DMS79 (cell line): ENCODE measurements at regions not wholly inside any gene's neighbourhood (a gene's known extent, or its start where the extent isn't known, plus 50 kb on each side); places are given as distances from the start of the nearest gene placed in this dataset.

Source experiments
- DNase-seq: peaks from one replicate; lab custom pipeline; 2025; lab: John Stamatoyannopoulos, UW

- no peak for DNase-seq
Measured at GRCh38 chr6:14968056-14968637, 277.7 kb upstream of the JARID2 start.

DNA sequence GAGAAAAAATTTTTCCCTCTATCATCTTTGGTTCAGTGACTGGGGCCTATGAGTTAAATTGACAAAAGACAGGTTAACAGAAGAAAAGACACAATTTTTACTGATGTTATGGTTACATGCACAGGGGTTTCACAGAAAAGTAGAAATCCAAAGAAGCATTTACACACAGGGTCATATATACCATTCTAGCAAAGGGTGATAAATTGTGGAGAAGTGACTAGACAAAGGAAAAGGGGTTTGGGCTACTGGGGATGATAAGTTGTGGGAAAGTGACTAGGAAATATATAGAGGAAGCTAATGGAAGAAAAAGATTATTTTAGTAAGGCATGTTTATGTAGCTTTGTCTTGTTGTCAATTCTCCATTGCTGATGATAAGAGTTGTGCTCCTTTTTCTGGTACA is 276.7 kb upstream of the JARID2 start:
- DNase-seq: no peak

- no peak for DNase-seq
Measured at GRCh38 chr6:14972379-14973067, 273.3 kb upstream of the JARID2 start.

DNA sequence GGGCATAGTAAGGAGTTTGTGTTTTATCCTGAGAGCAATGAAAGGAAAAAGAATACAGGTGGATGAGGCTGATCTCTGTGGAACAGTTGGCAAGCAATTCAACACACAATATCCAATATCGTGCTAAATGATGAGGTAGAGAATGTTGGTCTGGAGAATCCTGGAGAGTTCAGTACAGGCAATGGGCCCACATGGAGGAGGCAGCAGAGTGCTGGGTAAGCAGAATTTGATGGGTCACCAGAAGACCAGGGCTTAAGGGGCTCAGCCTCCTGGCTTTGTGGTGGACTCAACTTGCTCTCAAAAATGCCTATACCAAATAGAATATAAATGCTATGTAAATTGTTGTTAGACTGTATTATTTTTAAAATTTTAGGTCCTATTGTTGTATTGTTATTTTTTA is 271.5 kb upstream of the JARID2 start:
- no peak for DNase-seq

DNA sequence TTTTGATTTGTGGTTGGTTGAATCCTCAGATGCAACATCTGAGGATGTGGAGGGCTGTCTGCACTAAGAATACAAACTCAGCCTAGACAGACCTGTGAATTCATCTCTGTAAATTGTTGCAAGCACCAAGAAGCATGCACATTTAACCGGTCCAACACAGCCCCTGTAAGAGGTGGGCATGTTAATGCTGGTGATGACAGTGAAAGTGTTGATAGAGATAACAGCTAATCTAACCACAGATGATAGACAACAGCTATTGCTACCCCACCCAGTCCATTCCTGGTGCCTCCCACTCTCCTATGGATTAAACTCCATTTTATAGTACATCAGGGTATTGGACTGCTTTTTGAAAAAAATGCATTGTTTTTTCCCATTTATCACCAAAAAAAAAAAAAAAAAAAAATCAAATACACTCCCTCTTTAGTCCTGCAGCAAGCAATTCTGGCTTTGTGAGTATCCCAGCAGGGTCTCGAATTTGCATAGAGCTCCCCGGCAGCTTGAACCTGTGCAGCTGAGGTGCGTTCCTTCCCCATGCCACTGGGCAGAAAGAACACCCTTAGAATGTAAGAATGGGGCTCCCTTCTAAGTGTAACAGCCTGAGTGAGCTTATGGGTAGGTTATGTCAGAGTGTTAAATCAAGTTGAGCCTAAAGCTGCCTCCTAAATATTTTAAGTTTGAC is 270.9 kb upstream of the JARID2 start:
- no peak for DNase-seq

DNA sequence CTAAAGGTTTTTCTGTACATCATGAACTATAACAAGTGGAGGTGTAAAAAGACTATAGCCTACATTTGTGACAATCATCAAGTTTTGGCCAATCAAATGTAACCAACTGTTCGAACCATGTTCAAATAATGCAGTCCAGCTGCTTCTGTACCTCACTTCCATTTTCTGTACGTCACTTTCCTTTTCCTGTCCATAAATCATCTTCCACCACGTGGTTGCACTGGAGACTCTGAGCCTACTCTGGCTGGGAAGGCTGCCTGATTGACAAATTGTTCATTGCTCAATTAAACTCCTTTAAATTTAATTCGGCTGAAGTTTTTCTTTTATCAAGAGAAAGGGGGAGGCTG is 270.4 kb upstream of the JARID2 start:
- DNase-seq: no peak

GRCh38 chr6:14977747-14978382 is 268.0 kb upstream of the JARID2 start:
- DNase-seq: no peak

GRCh38 chr6:14981960-14982359 is 263.9 kb upstream of the JARID2 start:
- no peak for DNase-seq

- no peak for DNase-seq
Measured at GRCh38 chr6:14983599-14984518, 262.0 kb upstream of the JARID2 start.

- DNase-seq: peak; percentile 29
Measured at GRCh38 chr6:14984519-14984853, 261.4 kb upstream of the JARID2 start.

DNA sequence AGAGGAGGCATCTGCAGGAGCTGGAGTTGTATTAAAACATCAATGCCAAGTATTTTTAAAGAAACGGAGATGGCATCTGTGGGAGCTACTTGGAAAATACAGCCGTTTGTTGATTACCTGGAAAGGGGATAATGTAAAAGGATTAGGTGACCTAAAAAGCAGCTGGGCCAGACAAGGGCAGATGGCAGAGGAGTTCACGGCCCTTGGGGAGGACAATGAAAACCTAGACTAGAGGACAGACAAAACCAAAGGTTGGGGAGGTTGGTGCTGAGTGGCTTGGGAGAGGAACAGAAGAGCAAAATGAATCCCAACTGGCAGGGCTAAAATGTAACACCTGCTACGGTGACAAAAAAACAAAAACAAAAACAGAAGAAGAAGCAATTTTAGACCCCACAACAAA is 260.5 kb upstream of the JARID2 start:
- DNase-seq: no peak

DNA sequence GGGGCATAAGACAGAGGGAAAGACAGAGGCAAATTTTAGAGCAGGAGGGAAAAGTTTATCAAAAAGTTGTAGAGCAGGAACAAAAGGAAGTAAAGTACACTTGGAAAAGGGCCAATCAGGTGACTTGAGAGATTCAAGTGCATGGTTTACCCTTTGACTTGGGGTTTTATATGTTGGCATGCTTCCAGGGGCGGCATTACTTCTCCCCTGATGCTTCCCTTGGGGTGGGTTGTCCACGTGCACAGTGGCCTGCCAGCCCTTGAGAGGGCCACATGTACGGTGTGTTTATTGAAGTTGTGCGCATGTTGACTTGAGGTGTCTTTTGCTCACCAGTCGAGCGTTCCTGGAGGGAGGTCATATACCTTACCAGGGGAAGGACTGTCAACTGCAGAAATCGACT is 259.5 kb upstream of the JARID2 start:
- DNase-seq: peak; percentile 7

DNA sequence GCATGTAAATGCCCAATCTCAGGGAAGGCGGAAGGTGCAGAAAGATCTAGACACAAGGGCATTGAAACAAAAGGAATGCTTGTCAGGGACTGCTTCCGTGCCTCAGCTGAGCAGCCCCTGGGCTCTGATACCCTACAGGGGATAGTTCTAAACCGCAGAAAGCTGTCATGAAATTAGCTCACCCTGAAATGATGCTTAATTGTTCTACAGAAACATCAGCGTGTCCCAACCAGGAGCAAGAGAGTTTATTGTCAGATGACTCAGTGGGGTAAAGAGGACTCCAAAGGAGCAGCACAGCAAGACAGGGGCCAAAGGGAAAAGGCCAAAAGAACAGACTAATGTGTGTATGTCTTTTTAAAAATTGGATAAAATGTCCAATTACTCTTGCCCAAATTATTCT is 258.4 kb upstream of the JARID2 start:
- no peak for DNase-seq

DNA sequence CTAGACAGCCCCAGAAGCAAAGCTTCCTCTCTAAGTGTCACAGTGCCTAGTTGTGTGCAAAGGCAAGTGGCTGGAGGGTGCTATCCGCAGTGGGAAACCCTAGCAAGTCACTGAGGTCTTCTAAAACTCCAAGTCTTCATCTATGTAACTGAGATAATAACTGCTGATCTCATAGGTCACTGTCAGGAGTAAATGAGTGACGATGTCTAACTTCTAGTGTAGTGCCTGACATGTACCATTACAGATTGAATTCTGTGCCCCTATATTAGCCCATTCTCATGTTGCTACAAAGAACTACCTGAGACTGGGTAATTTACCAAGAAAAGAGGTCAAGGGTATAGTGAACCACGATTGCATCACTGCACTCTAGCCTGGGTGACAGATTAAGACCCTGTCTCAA is 253.5 kb upstream of the JARID2 start:
- DNase-seq: no peak

DNA sequence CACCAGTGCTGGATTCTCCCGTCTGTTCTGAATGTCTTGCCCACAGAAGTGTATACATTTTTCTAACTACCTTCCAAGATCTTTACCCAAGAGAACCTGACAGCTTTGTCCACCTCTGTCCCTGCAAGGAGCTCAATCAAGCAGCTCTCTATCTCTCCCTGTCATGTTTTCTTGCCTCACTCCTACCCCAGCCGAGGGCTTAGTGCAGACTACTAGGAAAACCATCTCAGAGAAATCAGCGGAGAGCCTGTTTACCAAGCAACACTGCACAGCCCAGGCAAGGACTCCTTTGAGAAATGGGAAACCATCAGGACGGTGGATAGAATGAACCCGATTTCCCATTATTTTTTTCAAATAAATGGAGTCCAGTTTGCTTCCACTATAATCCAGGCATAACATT is 250.7 kb upstream of the JARID2 start:
- DNase-seq: no peak

GRCh38 chr6:14995966-14996602 is 249.8 kb upstream of the JARID2 start:
- DNase-seq: no peak

- DNase-seq: no peak
Measured at GRCh38 chr6:14996892-14997291, 249.0 kb upstream of the JARID2 start.

DNA sequence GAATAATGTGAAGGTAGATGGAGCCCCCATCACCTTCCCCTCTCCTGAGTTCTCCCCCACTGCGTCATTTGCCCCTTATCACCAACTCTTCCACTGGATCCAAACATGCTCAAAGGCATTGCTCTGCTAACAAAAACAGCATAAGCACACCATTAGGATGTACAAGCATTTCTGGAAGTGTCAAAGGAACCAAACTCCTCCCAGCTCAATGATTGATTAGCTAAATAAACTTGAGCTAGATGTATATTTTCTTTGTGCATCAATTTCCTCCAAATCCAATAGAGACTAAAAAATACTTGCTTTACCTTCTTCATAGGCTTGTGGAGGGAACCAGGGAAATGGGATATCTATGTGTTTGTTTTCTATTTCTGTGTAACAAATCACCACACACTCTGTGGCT is 248.4 kb upstream of the JARID2 start:
- DNase-seq: no peak

- DNase-seq: no peak
Measured at GRCh38 chr6:14999106-14999505, 246.8 kb upstream of the JARID2 start.

DNA sequence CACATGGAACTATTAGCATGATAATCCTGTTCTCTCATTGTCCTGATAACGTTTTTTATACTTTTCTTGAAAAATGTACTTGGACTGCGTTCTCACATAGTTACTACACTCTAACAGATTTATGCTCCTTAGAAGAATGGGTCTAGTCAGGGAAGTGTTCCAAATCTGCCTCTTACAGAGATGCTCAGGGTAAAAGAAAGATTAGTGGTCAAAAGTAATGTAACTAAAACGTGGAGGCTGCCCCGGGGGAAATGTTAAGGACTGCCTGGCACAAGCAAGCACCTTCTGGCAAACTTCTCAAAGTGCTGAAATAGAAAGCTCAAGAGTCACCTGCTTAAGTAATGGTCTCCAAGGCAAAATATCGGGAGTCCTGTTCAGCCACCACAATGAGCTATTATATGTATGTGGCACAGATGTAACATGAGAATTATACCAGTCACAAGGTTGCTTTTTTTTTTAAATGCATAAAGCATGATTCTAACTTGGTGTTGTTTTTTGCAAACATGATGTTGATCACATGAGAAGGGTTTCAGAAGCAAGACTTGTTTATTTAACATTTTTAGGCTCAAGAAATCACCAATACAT is 244.5 kb upstream of the JARID2 start:
- DNase-seq: peak; percentile 67

DNA sequence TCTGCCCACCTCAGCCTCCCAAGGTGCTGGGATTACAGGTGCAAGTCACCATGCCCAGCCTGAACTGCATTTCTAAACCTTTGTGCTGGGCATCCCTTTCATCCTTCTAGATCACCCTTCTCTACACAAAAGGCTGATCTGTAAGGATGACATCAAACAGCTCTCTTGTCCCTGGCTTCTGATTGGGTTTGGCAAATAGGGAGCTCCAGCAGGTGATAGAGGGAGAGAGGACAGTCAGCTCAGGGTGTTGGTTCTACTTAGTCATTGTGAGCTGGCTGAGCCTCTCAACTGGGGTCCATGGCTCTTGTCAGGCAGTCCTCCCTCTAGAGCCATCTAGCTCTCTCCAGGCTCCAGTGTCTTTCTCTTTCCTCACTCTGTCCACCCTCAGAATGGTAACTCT is 237.6 kb upstream of the JARID2 start:
- DNase-seq: no peak
